ENCODE measurements at regions not wholly inside any gene's neighbourhood (a gene's known extent, or its start where the extent isn't known, plus 50 kb on each side); places are given as distances from the start of the nearest gene placed in this dataset.

GRCh38 chr4:19999775-20000414, 251.8 kb upstream of the SLIT2 start:
- no peak for TF ChIP-seq CTCF (IDR thresholded peaks at IDR 0.05)
- H3K4me1 ChIP-seq = no peaks in the 10 kb centered on the region
- intact Hi-C loops (cut with DNase I) = no loop called here

GRCh38 chr4:19999276-19999675, 252.4 kb upstream of the SLIT2 start:
- Histone ChIP-seq H3K9me3 (no peaks in the 10 kb centered on the region), H3K4me1 (no peaks in the 10 kb centered on the region), H3K36me3 (no peaks in the 10 kb centered on the region), H3K4me3 (no peak overlapping the region), H3K27ac (no peak overlapping the region), H3K27me3 (no peaks in the 10 kb centered on the region)
- intact Hi-C loops (cut with DNase I) = no loop called here
- DNase-seq (ENCODE audit: low spot score in 2 of 2) = no peak
- no peak for TF ChIP-seq CTCF (IDR thresholded peaks at IDR 0.05)

More at GRCh38 chr4:19999775-20000414, 251.8 kb upstream of the SLIT2 start:
- Histone ChIP-seq H3K4me3 (no peak overlapping the region), H3K9me3 (no peaks in the 10 kb centered on the region), H3K27me3 (no peaks in the 10 kb centered on the region), H3K36me3 (no peaks in the 10 kb centered on the region), H3K27ac (no peak overlapping the region)
- no peak for DNase-seq (ENCODE audit: low spot score in 2 of 2)

- DNase-seq (ENCODE audit: low spot score in 2 of 2) = no peak
- Histone ChIP-seq H3K36me3 (no peaks in the 10 kb centered on the region), H3K4me3 (no peak overlapping the region), H3K9me3 (no peaks in the 10 kb centered on the region), H3K4me1 (no peaks in the 10 kb centered on the region), H3K27ac (no peak overlapping the region), H3K27me3 (no peaks in the 10 kb centered on the region)
- intact Hi-C loops (cut with DNase I) = no loop called here
- no peak for TF ChIP-seq CTCF (IDR thresholded peaks at IDR 0.05)
These were observed 258.5 kb upstream of the SLIT2 start for GRCh38 chr4:19993242-19993641.

- Histone ChIP-seq H3K27ac (no peak overlapping the region), H3K9me3 (no peaks in the 10 kb centered on the region), H3K27me3 (no peaks in the 10 kb centered on the region), H3K4me3 (no peak overlapping the region), H3K36me3 (no peaks in the 10 kb centered on the region), H3K4me1 (no peaks in the 10 kb centered on the region)
- intact Hi-C loops (cut with DNase I) = no loop called here
- no peak for TF ChIP-seq CTCF (IDR thresholded peaks at IDR 0.05)
- DNase-seq (ENCODE audit: low spot score in 2 of 2) = no peak
These were observed 259.1 kb upstream of the SLIT2 start for GRCh38 chr4:19992471-19993093.

GRCh38 chr4:19987746-19988145, 264.0 kb upstream of the SLIT2 start:
- H3K4me1 ChIP-seq = no peaks in the 10 kb centered on the region
- H3K4me3 ChIP-seq = no peak overlapping the region
- H3K36me3 ChIP-seq = no peaks in the 10 kb centered on the region
- DNase-seq (ENCODE audit: low spot score in 2 of 2) = no peak
- no peak for TF ChIP-seq CTCF (IDR thresholded peaks at IDR 0.05)
- H3K9me3 ChIP-seq = no peaks in the 10 kb centered on the region
- intact Hi-C loops (cut with DNase I) = no loop called here
- no peaks in the 10 kb centered on the region for H3K27me3 ChIP-seq
- no peak overlapping the region for H3K27ac ChIP-seq

Data from ascending aorta (tissue), 2 donors.